ENCODE measurements at regions not wholly inside any gene's neighbourhood (a gene's known extent, or its start where the extent isn't known, plus 50 kb on each side); places are given as distances from the start of the nearest gene placed in this dataset.

- DNase-seq: no peak
These were observed 79.9 kb upstream of the CPEB4 start for GRCh38 chr5:173808079-173808808.

- no peak for DNase-seq
These were observed 79.1 kb upstream of the CPEB4 start for GRCh38 chr5:173809014-173809413.

GRCh38 chr5:173812811-173813550 lies 75.2 kb upstream of the CPEB4 start:
- DNase-seq: no peak

GRCh38 chr5:173814053-173814452 lies 74.1 kb upstream of the CPEB4 start:
- no peak for DNase-seq

GRCh38 chr5:173815571-173815970 lies 72.6 kb upstream of the CPEB4 start:
- no peak for DNase-seq

- no peak for DNase-seq
These were observed 71.4 kb upstream of the CPEB4 start for GRCh38 chr5:173816728-173817127.

GRCh38 chr5:173817561-173817960 lies 70.6 kb upstream of the CPEB4 start:
- DNase-seq: no peak

- DNase-seq: no peak
These were observed 68.6 kb upstream of the CPEB4 start for GRCh38 chr5:173819521-173819920.

GRCh38 chr5:173823274-173823644 lies 64.9 kb upstream of the CPEB4 start:
- no peak for DNase-seq

GRCh38 chr5:173823721-173824567 lies 64.2 kb upstream of the CPEB4 start:
- no peak for DNase-seq

- DNase-seq: no peak
These were observed 62.8 kb upstream of the CPEB4 start for GRCh38 chr5:173825215-173825865.

GRCh38 chr5:173826086-173826427 lies 62.1 kb upstream of the CPEB4 start:
- DNase-seq: no peak

- no peak for DNase-seq
These were observed 61.5 kb upstream of the CPEB4 start for GRCh38 chr5:173826428-173827350.

- DNase-seq: no peak
These were observed 59.2 kb upstream of the CPEB4 start for GRCh38 chr5:173828952-173829351.

GRCh38 chr5:173829826-173830225 lies 58.3 kb upstream of the CPEB4 start:
- no peak for DNase-seq

GRCh38 chr5:173830421-173830820 lies 57.7 kb upstream of the CPEB4 start:
- no peak for DNase-seq

- no peak for DNase-seq
These were observed 56.8 kb upstream of the CPEB4 start for GRCh38 chr5:173831196-173831914.

- no peak for DNase-seq
These were observed 55.8 kb upstream of the CPEB4 start for GRCh38 chr5:173832386-173832785.

GRCh38 chr5:173833196-173833985 lies 54.8 kb upstream of the CPEB4 start:
- no peak for DNase-seq

- DNase-seq: no peak
These were observed 53.9 kb upstream of the CPEB4 start for GRCh38 chr5:173834071-173834771.
